OCI-LY7 (cell line): ENCODE measurements at regions not wholly inside any gene's neighbourhood (a gene's known extent, or its start where the extent isn't known, plus 50 kb on each side); places are given as distances from the start of the nearest gene placed in this dataset.

Experiments used
- BruUV-seq: library from RNA; stranded (reverse); fragments of 400-500 nt; replicated peaks from 2 replicates; lab custom pipeline; 2021; lab: Mats Ljungman, UMichigan
- CTCF ChIA-PET: fragments of 300-600 bp; sonication (Branson Sonifier 250); formaldehyde crosslinking; loops from one replicate; lab custom pipeline; 2022; ENCODE audit warnings: antibody characterized with exemption; ENCODE audit not compliant: unreplicated experiment; lab: Charles Lee
- POLR2A ChIA-PET: fragments of 300-600 bp; sonication (Branson Sonifier 250); formaldehyde crosslinking; loops from one replicate; lab custom pipeline; 2022; ENCODE audit warnings: antibody characterized with exemption; lab: Charles Lee
- DNase-seq: peaks from one replicate; pipeline ENCODE4 v3.0.0-alpha.2; 2015; ENCODE audit warnings: low spot score
- H2AFZ ChIP-seq: fragments of 200-600 bp; sonication (generic), shearing (Covaris generic); 2 replicates; pipeline ENCODE4 v1.6.1; 2014; ENCODE audit warnings: mild to moderate bottlenecking, antibody characterized with exemption, low read length, moderate library complexity
- H3K27ac ChIP-seq: fragments of 200-600 bp; sonication (generic); 2 replicates; pipeline ENCODE4 v1.5.1; 2014; ENCODE audit warnings: mixed run types, low read depth, mild to moderate bottlenecking, moderate library complexity, low read length, inconsistent platforms; ENCODE audit not compliant: poor library complexity, severe bottlenecking
- H3K36me3 ChIP-seq: fragments of 200-600 bp; sonication (generic); 2 replicates; pipeline ENCODE4 v1.6.1; 2014; ENCODE audit warnings: mild to moderate bottlenecking, antibody characterized with exemption, low read length, moderate library complexity, mixed read lengths; ENCODE audit not compliant: insufficient read depth
- H3K4me1 ChIP-seq: fragments of 200-600 bp; sonication (generic); 2 replicates; pipeline ENCODE4 v1.5.1; 2014; ENCODE audit warnings: mild to moderate bottlenecking, low read length; ENCODE audit not compliant: insufficient read depth, poor library complexity, severe bottlenecking
- H3K4me2 ChIP-seq: fragments of 200-600 bp; sonication (generic); 2 replicates; pipeline ENCODE4 v1.6.1; 2014; ENCODE audit warnings: mild to moderate bottlenecking, low read length
- H3K4me3 ChIP-seq: fragments of 200-600 bp; sonication (generic); 2 replicates; pipeline ENCODE4 v1.5.1; 2014; ENCODE audit warnings: mild to moderate bottlenecking, low read depth, low read length; ENCODE audit not compliant: poor library complexity, severe bottlenecking
- H3K79me2 ChIP-seq: fragments of 200-600 bp; sonication (generic); 2 replicates; pipeline ENCODE4 v1.6.1; 2016; ENCODE audit warnings: low read depth, mild to moderate bottlenecking, low read length, moderate library complexity, mixed read lengths; ENCODE audit not compliant: insufficient read depth
- H3K9me2 ChIP-seq: fragments of 200-600 bp; sonication (generic); 2 replicates; pipeline ENCODE4 v1.6.1; 2016; ENCODE audit warnings: mild to moderate bottlenecking, low read length, mixed read lengths; ENCODE audit not compliant: insufficient read depth
- H3K9me3 ChIP-seq: fragments of 200-600 bp; sonication (generic); 2 replicates; pipeline ENCODE4 v1.6.1; 2014; ENCODE audit warnings: mild to moderate bottlenecking, mixed run types, low read length, mixed read lengths
- H4K20me1 ChIP-seq: fragments of 200-600 bp; sonication (generic); 2 replicates; pipeline ENCODE4 v1.6.1; 2014; ENCODE audit warnings: mild to moderate bottlenecking, antibody characterized with exemption, low read length, moderate library complexity, mixed read lengths; ENCODE audit not compliant: insufficient read depth
- CTCF ChIP-seq: fragments of 200-600 bp; sonication (generic); conservative IDR thresholded peaks from 2 replicates; pipeline ENCODE4 v1.5.1; 2014; ENCODE audit warnings: mild to moderate bottlenecking, antibody characterized with exemption, low read length, moderate library complexity, mixed read lengths
- EZH2phosphoT487 ChIP-seq: fragments of 200-600 bp; sonication (generic); IDR thresholded peaks from 2 replicates; pipeline ENCODE4 v1.6.1; 2018; ENCODE audit warnings: low read depth, borderline replicate concordance, mild to moderate bottlenecking, mixed run types, antibody characterized with exemption, low read length, moderate library complexity, mixed read lengths
- intact Hi-C: fragments of 100-400 bp; cut with micrococcal nuclease; formaldehyde crosslinking; loops from one replicate; pipeline ENCODE4 v1.10.0; 2022; ENCODE audit not compliant: unreplicated experiment

GRCh38 chr14:97780804-97781203, 983.6 kb downstream of the VRK1 start:
- CTCF ChIA-PET, result no interaction called here

GRCh38 chr14:97781961-97782360, 984.8 kb downstream of the VRK1 start:
- ChIA-PET POLR2A (no interaction called here), CTCF (no interaction called here)
- Histone ChIP-seq H3K4me3 (no peak overlapping the region), H4K20me1 (no peaks in the 10 kb centered on the region), H3K27ac (no peak overlapping the region), H3K9me2 (no peaks in the 10 kb centered on the region), H3K79me2 (no peaks in the 10 kb centered on the region), H3K36me3 (no peaks in the 10 kb centered on the region), H3K4me1 (no peaks in the 10 kb centered on the region), H3K9me3 (no peaks in the 10 kb centered on the region), H3K4me2 (no peak overlapping the region), H2AFZ (no peak overlapping the region)
- intact Hi-C loops, result no loop called here
- DNase-seq, result no peak
- BruUV-seq, result no TSS peak
- TF ChIP-seq CTCF (no peak), EZH2phosphoT487 (no peak)

More at GRCh38 chr14:97780804-97781203, 983.6 kb downstream of the VRK1 start:
- intact Hi-C loops, result no loop called here
- Histone ChIP-seq H3K9me3 (no peaks in the 10 kb centered on the region), H3K79me2 (no peaks in the 10 kb centered on the region), H3K9me2 (no peaks in the 10 kb centered on the region), H2AFZ (no peak overlapping the region), H3K4me1 (no peaks in the 10 kb centered on the region), H3K27ac (no peak overlapping the region), H3K4me2 (no peak overlapping the region), H4K20me1 (no peaks in the 10 kb centered on the region), H3K36me3 (no peaks in the 10 kb centered on the region), H3K4me3 (no peak overlapping the region)
- no peak for DNase-seq
- BruUV-seq, result no TSS peak
- POLR2A ChIA-PET, result no interaction called here
- TF ChIP-seq CTCF, result no peak

GRCh38 chr14:97782871-97783414, 985.8 kb downstream of the VRK1 start:
- no peak overlapping the region for H3K4me2 ChIP-seq
- H3K9me2 ChIP-seq, result no peaks in the 10 kb centered on the region
- ChIA-PET POLR2A (interaction anchor here (0.7 kb wide), 1 partner anchor 58 kb away, joined by 3 read pairs; no protein-coding TSS in a partner anchor), CTCF (no interaction called here)
- BruUV-seq, result no TSS peak
- no peak overlapping the region for H3K27ac ChIP-seq
- no peaks in the 10 kb centered on the region for H3K4me1 ChIP-seq
- H3K79me2 ChIP-seq, result no peaks in the 10 kb centered on the region
- TF ChIP-seq EZH2phosphoT487 (no peak), CTCF (no peak)
- no peak overlapping the region for H2AFZ ChIP-seq
- H3K9me3 ChIP-seq, result no peaks in the 10 kb centered on the region
- H3K4me3 ChIP-seq, result no peak overlapping the region
- H3K36me3 ChIP-seq, result no peaks in the 10 kb centered on the region
- no peak for DNase-seq
- H4K20me1 ChIP-seq, result no peaks in the 10 kb centered on the region
- intact Hi-C loops, result no loop called here
